ENCODE measurements at regions not wholly inside any gene's neighbourhood (a gene's known extent, or its start where the extent isn't known, plus 50 kb on each side); places are given as distances from the start of the nearest gene placed in this dataset.

- no peak for DNase-seq (ENCODE audit: low read depth)
Observed at GRCh38 chr10:111831058-111831457, 352.5 kb downstream of the GPAM start.

- DNase-seq (ENCODE audit: low read depth) = no peak
Observed at GRCh38 chr10:111833251-111833650, 350.3 kb downstream of the GPAM start.

GRCh38 chr10:111835574-111835973 lies 348.0 kb downstream of the GPAM start:
- DNase-seq (ENCODE audit: low read depth) = no peak

GRCh38 chr10:111836064-111836463 lies 347.5 kb downstream of the GPAM start:
- DNase-seq (ENCODE audit: low read depth) = no peak

GRCh38 chr10:111836571-111836970 lies 347.0 kb downstream of the GPAM start:
- DNase-seq (ENCODE audit: low read depth) = no peak

- no peak for DNase-seq (ENCODE audit: low read depth)
Observed at GRCh38 chr10:111837086-111837485, 346.5 kb downstream of the GPAM start.

- no peak for DNase-seq (ENCODE audit: low read depth)
Observed at GRCh38 chr10:111837985-111838384, 345.6 kb downstream of the GPAM start.

- no peak for DNase-seq (ENCODE audit: low read depth)
Observed at GRCh38 chr10:111840546-111840945, 343.0 kb downstream of the GPAM start.

- no peak for DNase-seq (ENCODE audit: low read depth)
Observed at GRCh38 chr10:111852801-111853200, 330.8 kb downstream of the GPAM start.

GRCh38 chr10:111856631-111857030 lies 326.9 kb downstream of the GPAM start:
- DNase-seq (ENCODE audit: low read depth) = no peak

GRCh38 chr10:111865550-111865949 lies 318.0 kb downstream of the GPAM start:
- DNase-seq (ENCODE audit: low read depth) = no peak

GRCh38 chr10:111871458-111871857 lies 312.1 kb downstream of the GPAM start:
- no peak for DNase-seq (ENCODE audit: low read depth)

GRCh38 chr10:111872591-111872990 lies 311.0 kb downstream of the GPAM start:
- DNase-seq (ENCODE audit: low read depth) = no peak

GRCh38 chr10:111873041-111873440 lies 310.5 kb downstream of the GPAM start:
- DNase-seq (ENCODE audit: low read depth) = no peak

GRCh38 chr10:111873621-111874135 lies 309.9 kb downstream of the GPAM start:
- no peak for DNase-seq (ENCODE audit: low read depth)

GRCh38 chr10:111874576-111874975 lies 309.0 kb downstream of the GPAM start:
- DNase-seq (ENCODE audit: low read depth) = no peak

- DNase-seq (ENCODE audit: low read depth) = no peak
Observed at GRCh38 chr10:111875725-111876124, 307.8 kb downstream of the GPAM start.

- no peak for DNase-seq (ENCODE audit: low read depth)
Observed at GRCh38 chr10:111877258-111877657, 306.3 kb downstream of the GPAM start.

GRCh38 chr10:111879969-111880368 lies 303.6 kb downstream of the GPAM start:
- no peak for DNase-seq (ENCODE audit: low read depth)

GRCh38 chr10:111885046-111885445 lies 298.5 kb downstream of the GPAM start:
- DNase-seq (ENCODE audit: low read depth) = no peak

- no peak for DNase-seq (ENCODE audit: low read depth)
Observed at GRCh38 chr10:111885919-111886318, 297.6 kb downstream of the GPAM start.

- DNase-seq (ENCODE audit: low read depth) = no peak
Observed at GRCh38 chr10:111887266-111887665, 296.3 kb downstream of the GPAM start.

- no peak for DNase-seq (ENCODE audit: low read depth)
Observed at GRCh38 chr10:111890046-111890445, 293.5 kb downstream of the GPAM start.

GRCh38 chr10:111916011-111916410 lies 267.6 kb downstream of the GPAM start:
- DNase-seq (ENCODE audit: low read depth) = no peak

GRCh38 chr10:111921821-111922220 lies 261.7 kb downstream of the GPAM start:
- DNase-seq (ENCODE audit: low read depth) = no peak
